GM23248 (cell line): ENCODE measurements at regions not wholly inside any gene's neighbourhood (a gene's known extent, or its start where the extent isn't known, plus 50 kb on each side); places are given as distances from the start of the nearest gene placed in this dataset.

Experiments used
- DNase-seq: peaks from one replicate; pipeline ENCODE4 v3.0.0-alpha.2; 2015
- H2AFZ ChIP-seq: fragments of 200-600 bp; sonication (generic); 2 replicates; pipeline ENCODE4 v1.6.1; 2016; ENCODE audit warnings: antibody characterized with exemption
- H3F3A ChIP-seq: fragments of 200-600 bp; sonication (generic); 2 replicates; pipeline ENCODE4 v1.6.1; 2016; ENCODE audit warnings: mild to moderate bottlenecking, antibody characterized with exemption, mixed run types; ENCODE audit not compliant: insufficient read depth
- H3K27ac ChIP-seq: fragments of 200-600 bp; sonication (generic); 2 replicates; pipeline ENCODE4 v1.5.1; 2016; ENCODE audit warnings: mild to moderate bottlenecking
- H3K27me3 ChIP-seq: fragments of 200-600 bp; sonication (generic); replicated peaks from 2 replicates; pipeline ENCODE4 v1.6.1; 2016; ENCODE audit warnings: mild to moderate bottlenecking; ENCODE audit not compliant: insufficient read depth
- H3K36me3 ChIP-seq: fragments of 200-600 bp; sonication (generic); 2 replicates; pipeline ENCODE4 v1.6.1; 2016; ENCODE audit warnings: low read depth, mild to moderate bottlenecking
- H3K4me1 ChIP-seq: fragments of 200-600 bp; sonication (generic); 2 replicates; pipeline ENCODE4 v1.6.1; 2016; ENCODE audit warnings: mild to moderate bottlenecking; ENCODE audit not compliant: insufficient read depth
- H3K4me2 ChIP-seq: fragments of 200-600 bp; sonication (generic); one replicate; pipeline ENCODE4 v1.6.1; 2016; ENCODE audit warnings: mild to moderate bottlenecking; ENCODE audit not compliant: unreplicated experiment
- H3K4me3 ChIP-seq: fragments of 200-600 bp; sonication (generic); 2 replicates; pipeline ENCODE4 v1.5.1; 2016; ENCODE audit warnings: mild to moderate bottlenecking
- H3K79me2 ChIP-seq: fragments of 200-600 bp; sonication (generic); 2 replicates; pipeline ENCODE4 v1.6.1; 2016; ENCODE audit warnings: mild to moderate bottlenecking; ENCODE audit not compliant: insufficient read depth
- H3K9ac ChIP-seq: fragments of 200-600 bp; sonication (generic); 2 replicates; pipeline ENCODE4 v1.6.1; 2016; ENCODE audit warnings: mild to moderate bottlenecking
- H3K9me2 ChIP-seq: fragments of 200-600 bp; sonication (generic); 2 replicates; pipeline ENCODE4 v1.6.1; 2016; ENCODE audit warnings: mixed run types, mild to moderate bottlenecking, moderate library complexity; ENCODE audit not compliant: insufficient read depth
- H3K9me3 ChIP-seq: fragments of 200-600 bp; sonication (generic); one replicate; pipeline ENCODE4 v1.6.1; 2017; ENCODE audit warnings: low read depth
- H4K20me1 ChIP-seq: fragments of 200-600 bp; sonication (generic); 2 replicates; pipeline ENCODE4 v1.6.0; 2016; ENCODE audit not compliant: insufficient read depth
- EZH2 ChIP-seq: fragments of 200-600 bp; sonication (generic); IDR thresholded peaks from 2 replicates; pipeline ENCODE4 v1.6.1; 2018; ENCODE audit warnings: antibody characterized with exemption, mild to moderate bottlenecking; ENCODE audit not compliant: insufficient read depth, poor library complexity, severe bottlenecking
- EZH2phosphoT487 ChIP-seq: fragments of 200-600 bp; sonication (generic); IDR thresholded peaks from 2 replicates; pipeline ENCODE4 v1.6.1; 2018; ENCODE audit warnings: antibody characterized with exemption, moderate library complexity, mild to moderate bottlenecking, low read depth; ENCODE audit not compliant: insufficient read depth
- WGBS, 2 experiments: methylation state at CpG; one replicate each; pipeline ENCODE4 v1.1.6; 2015 to 2017; ENCODE audit warnings: low lambda C conversion rate in 2 of 2, low coverage in 1 of 2; ENCODE audit errors: missing lambda C conversion rate in 2 of 2; 5-methylcytosine and 5-hydroxymethylcytosine counted together
- in situ Hi-C: fragments of 300-500 bp; cut with MboI; formaldehyde crosslinking; loops from 2 replicates; pipeline ENCODE4 v1.15.0; 2020

DNA sequence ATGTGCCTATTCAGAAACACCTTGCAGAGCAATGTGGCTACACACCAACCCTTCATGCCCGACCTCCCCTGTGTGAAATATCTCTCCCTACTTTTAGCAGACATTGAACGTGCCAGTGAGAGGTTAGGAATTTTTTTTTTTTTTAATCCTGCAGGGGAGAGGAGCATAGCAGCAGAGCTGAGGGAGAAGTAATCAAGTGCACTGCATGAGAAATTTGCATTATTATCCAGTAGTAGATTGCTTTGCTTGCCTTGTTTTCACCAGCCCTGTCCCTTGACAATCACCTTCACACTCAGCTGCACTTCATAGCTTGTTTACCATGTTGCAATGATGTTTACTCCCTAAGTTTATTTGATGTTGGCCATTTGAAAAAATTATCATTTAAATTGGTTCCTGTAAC, 489.6 kb upstream of the ZNF608 start:
- in situ Hi-C loops = no loop called here

DNA sequence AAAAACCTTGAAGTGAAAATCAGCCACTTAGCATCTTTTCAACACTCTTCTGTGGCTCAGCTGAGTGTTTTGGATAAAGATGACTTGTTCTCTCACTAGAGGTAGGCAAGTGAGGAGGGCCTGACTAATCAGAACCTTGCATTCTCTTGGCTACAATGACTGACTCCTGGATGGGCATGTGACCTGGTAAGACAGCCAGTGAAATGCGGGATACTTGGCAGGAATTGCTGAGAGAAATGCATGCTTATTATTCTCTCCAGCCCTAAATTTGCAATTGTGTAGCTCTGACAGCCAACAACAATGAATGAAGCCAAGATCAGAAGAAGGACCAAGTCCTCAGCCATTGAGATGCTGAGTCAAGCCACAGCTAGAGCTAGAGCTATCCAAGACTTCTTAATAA, 490.5 kb upstream of the ZNF608 start:
- H2AFZ ChIP-seq = no peak overlapping the region
- no peak for DNase-seq
- H3K9me3 ChIP-seq = no peaks in the 10 kb centered on the region
- no peak overlapping the region for H3K4me2 ChIP-seq
- no peak overlapping the region for H3K9ac ChIP-seq
- H3K27me3 ChIP-seq = no peaks in the 10 kb centered on the region
- H3K9me2 ChIP-seq = no peaks in the 10 kb centered on the region
- H3K36me3 ChIP-seq = no peaks in the 10 kb centered on the region
- TF ChIP-seq EZH2 = no peak
- TF ChIP-seq EZH2phosphoT487 = no peak
- H3F3A ChIP-seq = peaks cover 12% of the 10 kb centered on the region
- 27 to 33% methylated on average over 1 of the region's 1 CpG for WGBS, 2 experiments
- peaks cover 14% of the 10 kb centered on the region for H3K4me1 ChIP-seq
- no peak overlapping the region for H3K27ac ChIP-seq
- in situ Hi-C loops = no loop called here
- H3K79me2 ChIP-seq = no peaks in the 10 kb centered on the region
- no peaks in the 10 kb centered on the region for H4K20me1 ChIP-seq
- no peak overlapping the region for H3K4me3 ChIP-seq

More for the DNA sequence above, 489.6 kb upstream of the ZNF608 start:
- Histone ChIP-seq H3K4me1 (peaks cover 14% of the 10 kb centered on the region), H3K4me3 (no peak overlapping the region), H2AFZ (no peak overlapping the region), H3K9me2 (no peaks in the 10 kb centered on the region), H3K36me3 (no peaks in the 10 kb centered on the region), H3K79me2 (no peaks in the 10 kb centered on the region), H3K27me3 (no peaks in the 10 kb centered on the region), H3K4me2 (no peak overlapping the region), H3K9me3 (no peaks in the 10 kb centered on the region), H4K20me1 (no peaks in the 10 kb centered on the region), H3K9ac (no peak overlapping the region), H3K27ac (no peak overlapping the region), H3F3A (peaks cover 15% of the 10 kb centered on the region)
- 76 to 79% methylated on average over 2 of the region's 2 CpGs for WGBS, 2 experiments
- TF ChIP-seq EZH2 (no peak), EZH2phosphoT487 (no peak)
- DNase-seq = no peak

DNA sequence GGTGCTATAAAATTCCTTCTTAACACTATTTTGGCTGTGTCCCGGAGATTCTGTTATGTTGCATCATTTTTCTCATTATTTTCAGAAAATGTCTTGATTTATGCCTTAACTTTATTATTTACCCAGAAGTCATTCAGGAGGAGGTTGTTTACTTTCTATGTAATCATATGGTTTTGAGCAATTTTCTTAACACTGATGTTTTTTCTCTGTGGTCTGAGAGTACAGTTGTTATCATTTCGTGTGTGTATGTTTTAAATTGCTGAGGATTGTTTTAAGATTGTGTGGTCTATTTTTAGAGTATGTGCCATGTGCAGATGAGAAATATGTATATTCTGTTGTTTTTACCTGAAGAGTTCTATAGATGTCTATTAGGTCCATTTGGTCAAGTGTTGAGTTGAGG, 498.1 kb upstream of the ZNF608 start:
- H4K20me1 ChIP-seq = no peaks in the 10 kb centered on the region
- in situ Hi-C loops = no loop called here
- no peak overlapping the region for H3K4me3 ChIP-seq
- no peaks in the 10 kb centered on the region for H3K79me2 ChIP-seq
- TF ChIP-seq EZH2 = no peak
- no peak for TF ChIP-seq EZH2phosphoT487
- no peaks in the 10 kb centered on the region for H3K9me3 ChIP-seq
- 91% methylated on average over 2 of the region's 2 CpGs for WGBS, 2 experiments
- H3K9ac ChIP-seq = no peak overlapping the region
- H3K4me1 ChIP-seq = no peaks in the 10 kb centered on the region
- H2AFZ ChIP-seq = no peak overlapping the region
- no peaks in the 10 kb centered on the region for H3K36me3 ChIP-seq
- H3F3A ChIP-seq = no peaks in the 10 kb centered on the region
- H3K27ac ChIP-seq = no peak overlapping the region
- H3K27me3 ChIP-seq = no peaks in the 10 kb centered on the region
- DNase-seq = no peak
- no peak overlapping the region for H3K4me2 ChIP-seq
- no peaks in the 10 kb centered on the region for H3K9me2 ChIP-seq

DNA sequence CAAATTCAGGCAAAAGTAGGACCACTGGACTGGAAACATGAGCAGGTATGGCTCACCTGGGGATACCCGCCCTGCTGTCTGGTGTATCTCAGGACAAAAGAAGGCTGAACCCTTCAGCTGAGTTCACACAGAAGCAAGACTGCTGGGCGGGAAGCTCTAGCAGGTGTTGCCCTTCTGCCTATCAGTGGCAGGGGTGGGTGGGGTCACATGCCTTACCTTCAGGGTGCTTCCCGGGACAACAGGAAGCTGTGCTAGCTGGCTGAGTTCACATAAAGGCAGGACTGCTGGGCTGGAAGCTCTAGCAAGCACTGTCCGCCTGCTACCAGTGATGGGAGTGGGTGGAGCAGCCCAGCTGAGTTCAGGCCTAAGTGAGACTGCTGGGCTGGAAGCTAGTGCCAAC, 498.8 kb upstream of the ZNF608 start:
- no peak for DNase-seq
- no peaks in the 10 kb centered on the region for H3K4me1 ChIP-seq
- H4K20me1 ChIP-seq = no peaks in the 10 kb centered on the region
- H2AFZ ChIP-seq = no peak overlapping the region
- no peak overlapping the region for H3K4me3 ChIP-seq
- H3K4me2 ChIP-seq = no peak overlapping the region
- H3F3A ChIP-seq = no peaks in the 10 kb centered on the region
- no peaks in the 10 kb centered on the region for H3K27me3 ChIP-seq
- no peaks in the 10 kb centered on the region for H3K9me3 ChIP-seq
- in situ Hi-C loops = no loop called here
- no peak overlapping the region for H3K27ac ChIP-seq
- TF ChIP-seq EZH2phosphoT487 (no peak), EZH2 (no peak)
- H3K79me2 ChIP-seq = no peaks in the 10 kb centered on the region
- H3K36me3 ChIP-seq = no peaks in the 10 kb centered on the region
- H3K9ac ChIP-seq = no peak overlapping the region
- WGBS, 2 experiments = 71 to 73% methylated on average over 4 of the region's 4 CpGs
- H3K9me2 ChIP-seq = no peaks in the 10 kb centered on the region

DNA sequence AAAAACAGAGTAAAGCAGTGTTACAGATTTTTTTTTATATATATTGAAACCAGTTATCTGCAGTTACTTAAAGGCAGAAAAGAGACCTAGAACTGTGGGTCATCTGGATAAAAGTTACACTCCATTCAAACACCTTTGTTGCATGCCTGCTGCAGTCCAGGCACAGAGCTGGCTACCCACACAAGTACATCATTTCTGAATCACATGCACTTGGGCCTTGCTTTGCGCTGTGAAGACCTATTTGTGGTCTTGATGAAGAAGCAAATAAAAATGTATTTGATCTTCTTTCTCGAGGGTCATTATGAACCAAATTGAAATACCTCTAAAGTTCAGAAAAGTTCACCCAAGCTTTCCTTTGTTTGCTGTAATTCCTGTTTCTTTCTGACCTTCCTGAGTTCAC, 503.0 kb upstream of the ZNF608 start:
- H2AFZ ChIP-seq = no peak overlapping the region
- no peaks in the 10 kb centered on the region for H3K27me3 ChIP-seq
- H3K4me2 ChIP-seq = no peak overlapping the region
- H3K4me1 ChIP-seq = no peaks in the 10 kb centered on the region
- DNase-seq = no peak
- H3K4me3 ChIP-seq = no peak overlapping the region
- no peaks in the 10 kb centered on the region for H3K79me2 ChIP-seq
- no peaks in the 10 kb centered on the region for H4K20me1 ChIP-seq
- no peaks in the 10 kb centered on the region for H3F3A ChIP-seq
- no peaks in the 10 kb centered on the region for H3K9me3 ChIP-seq
- H3K9ac ChIP-seq = no peak overlapping the region
- no peaks in the 10 kb centered on the region for H3K9me2 ChIP-seq
- in situ Hi-C loops = no loop called here
- TF ChIP-seq EZH2 (no peak), EZH2phosphoT487 (no peak)
- WGBS, 2 experiments = 77 to 78% methylated on average over 2 of the region's 2 CpGs
- H3K36me3 ChIP-seq = no peaks in the 10 kb centered on the region
- H3K27ac ChIP-seq = no peak overlapping the region
